HFFc6 (cell line): ENCODE measurements at regions not wholly inside any gene's neighbourhood (a gene's known extent, or its start where the extent isn't known, plus 50 kb on each side); places are given as distances from the start of the nearest gene placed in this dataset.
A peak's percentile ranks its signal among the peaks of the same experiment; 100 is the strongest.

Experiments used
- DNase-seq: peaks from one replicate; pipeline ENCODE4 v3.0.0-alpha.2; 2018
- H3K27ac Mint-ChIP-seq: 2 replicates; pipeline ENCODE4 v1.8.0; 2020; ENCODE audit warnings: mild to moderate bottlenecking, mixed read lengths
- H3K27me3 Mint-ChIP-seq: 2 replicates; pipeline ENCODE4 v1.8.0; 2021; ENCODE audit warnings: mild to moderate bottlenecking, moderate library complexity, mixed read lengths; ENCODE audit not compliant: insufficient read depth
- H3K36me3 Mint-ChIP-seq: 2 replicates; pipeline ENCODE4 v1.8.0; 2021; ENCODE audit warnings: low read depth, mixed read lengths
- H3K4me1 Mint-ChIP-seq: 2 replicates; pipeline ENCODE4 v1.8.0; 2020; ENCODE audit warnings: low read depth, mixed read lengths
- H3K4me3 Mint-ChIP-seq: 2 replicates; pipeline ENCODE4 v1.8.0; 2020; ENCODE audit warnings: mild to moderate bottlenecking, moderate library complexity, mixed read lengths
- H3K9me3 Mint-ChIP-seq: 2 replicates; pipeline ENCODE4 v1.8.0; 2020; ENCODE audit warnings: mild to moderate bottlenecking, mixed read lengths
- CTCF ChIP-seq: fragments of 200-600 bp; sonication (generic); IDR thresholded peaks from 2 replicates; pipeline ENCODE4 v1.5.0; 2021; ENCODE audit warnings: antibody characterized with exemption, mild to moderate bottlenecking

GRCh38 chr17:69814031-69814430 is 261.0 kb upstream of the KCNJ16 start:
- no peak for TF ChIP-seq CTCF
- H3K4me3 Mint-ChIP-seq = no peak overlapping the region
- no peaks in the 10 kb centered on the region for H3K27me3 Mint-ChIP-seq
- H3K9me3 Mint-ChIP-seq = no peaks in the 10 kb centered on the region
- no peak overlapping the region for H3K27ac Mint-ChIP-seq
- H3K4me1 Mint-ChIP-seq = peaks cover 30% of the 10 kb centered on the region
- no peaks in the 10 kb centered on the region for H3K36me3 Mint-ChIP-seq
- DNase-seq = no peak

- no peak for DNase-seq
- H3K27me3 Mint-ChIP-seq = no peaks in the 10 kb centered on the region
- H3K4me3 Mint-ChIP-seq = no peak overlapping the region
- no peak overlapping the region for H3K27ac Mint-ChIP-seq
- H3K4me1 Mint-ChIP-seq = peaks cover 44% of the 10 kb centered on the region
- H3K36me3 Mint-ChIP-seq = no peaks in the 10 kb centered on the region
- no peaks in the 10 kb centered on the region for H3K9me3 Mint-ChIP-seq
- TF ChIP-seq CTCF = no peak
Observed at GRCh38 chr17:69815406-69815805, 259.6 kb upstream of the KCNJ16 start.

DNA sequence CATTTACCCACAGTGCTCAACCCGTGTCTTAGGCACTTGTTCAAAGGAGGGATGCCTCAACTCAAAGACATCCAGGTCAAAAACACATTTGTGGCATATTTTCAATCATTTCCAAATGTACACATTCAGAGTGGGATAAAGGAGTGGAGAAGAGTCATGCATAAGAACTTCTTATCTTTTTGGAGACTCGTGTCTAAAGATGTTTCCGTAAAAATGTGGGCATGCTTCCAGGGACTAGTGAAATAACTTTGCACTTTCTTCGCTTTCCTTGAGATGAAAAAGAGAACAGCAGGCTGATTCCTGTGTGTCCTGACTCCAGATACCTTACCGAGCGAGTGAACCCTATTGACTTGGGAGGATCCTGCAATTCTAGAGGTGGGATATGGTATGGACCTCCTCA is 256.6 kb upstream of the KCNJ16 start:
- H3K27ac Mint-ChIP-seq = no peak overlapping the region
- H3K4me3 Mint-ChIP-seq = no peak overlapping the region
- no peaks in the 10 kb centered on the region for H3K9me3 Mint-ChIP-seq
- H3K36me3 Mint-ChIP-seq = no peaks in the 10 kb centered on the region
- no peaks in the 10 kb centered on the region for H3K27me3 Mint-ChIP-seq
- H3K4me1 Mint-ChIP-seq = peaks cover 35% of the 10 kb centered on the region
- TF ChIP-seq CTCF = no peak
- no peak for DNase-seq

GRCh38 chr17:69819316-69820087 is 255.5 kb upstream of the KCNJ16 start:
- H3K27ac Mint-ChIP-seq = peak overlapping the region; percentile 29
- peak; percentile 23 for DNase-seq

GRCh38 chr17:69820876-69821473 is 254.1 kb upstream of the KCNJ16 start:
- Mint-ChIP-seq H3K4me3 (no peak overlapping the region), H3K36me3 (0 out of 2 replicates have a peak, but pooled peaks cover 5% of the 10 kb centered on the region), H3K27me3 (no peaks in the 10 kb centered on the region), H3K4me1 (peaks cover 27% of the 10 kb centered on the region), H3K9me3 (no peaks in the 10 kb centered on the region), H3K27ac (no peak overlapping the region)
- no peak for DNase-seq
- no peak for TF ChIP-seq CTCF

More at GRCh38 chr17:69819316-69820087, 255.5 kb upstream of the KCNJ16 start:
- Mint-ChIP-seq H3K4me1 (peaks cover 27% of the 10 kb centered on the region), H3K4me3 (peak overlapping the region; percentile 20), H3K27me3 (no peaks in the 10 kb centered on the region), H3K9me3 (no peaks in the 10 kb centered on the region), H3K36me3 (no peaks in the 10 kb centered on the region)
- TF ChIP-seq CTCF = no peak
